Neural cell (in vitro differentiated cells): ENCODE measurements at regions not wholly inside any gene's neighbourhood (a gene's known extent, or its start where the extent isn't known, plus 50 kb on each side); places are given as distances from the start of the nearest gene placed in this dataset.

Experiments
- CTCF ChIP-seq: fragments of 450-650 bp; IDR thresholded peaks from 2 replicates; pipeline ENCODE4 v1.5.1; 2014; ENCODE audit warnings: antibody characterized with exemption, mild to moderate bottlenecking, moderate library complexity; ENCODE audit not compliant: poor library complexity, severe bottlenecking
- EP300 ChIP-seq: fragments of 450-650 bp; conservative IDR thresholded peaks from 2 replicates; pipeline ENCODE4 v1.6.1; 2014; ENCODE audit warnings: antibody characterized with exemption, mild to moderate bottlenecking, moderate library complexity; ENCODE audit not compliant: poor library complexity, severe bottlenecking
- EZH2 ChIP-seq: fragments of 200-600, 300-800 bp; shearing (Covaris generic), sonication (generic); IDR thresholded peaks from 2 replicates; pipeline ENCODE4 v1.6.1; 2014; ENCODE audit warnings: antibody characterized with exemption, low read length, borderline replicate concordance, mild to moderate bottlenecking; ENCODE audit not compliant: insufficient read depth, poor library complexity, severe bottlenecking
- MXI1 ChIP-seq: fragments of 450-650 bp; conservative IDR thresholded peaks from 2 replicates; pipeline ENCODE4 v1.6.1; 2014; ENCODE audit warnings: antibody characterized with exemption, mild to moderate bottlenecking; ENCODE audit not compliant: poor library complexity, severe bottlenecking
- POLR2AphosphoS5 ChIP-seq: IDR thresholded peaks from 2 replicates; pipeline ENCODE4 v1.6.1; 2012
- SMC3 ChIP-seq: fragments of 450-650 bp; conservative IDR thresholded peaks from 2 replicates; pipeline ENCODE4 v1.6.1; 2014; ENCODE audit warnings: antibody characterized with exemption, mild to moderate bottlenecking, moderate library complexity; ENCODE audit not compliant: poor library complexity
- TAF1 ChIP-seq: IDR thresholded peaks from 2 replicates; pipeline ENCODE4 v1.6.1; 2012; ENCODE audit warnings: low read depth

GRCh38 chr5:54915466-54916027 is 69.8 kb downstream of the ESM1 start:
- no peak for TF ChIP-seq CTCF
- no peak for TF ChIP-seq EZH2
- no peak for TF ChIP-seq EP300
- TF ChIP-seq MXI1 = no peak
- TF ChIP-seq POLR2AphosphoS5 = no peak
- TF ChIP-seq SMC3 = no peak
- no peak for TF ChIP-seq TAF1
